ENCODE measurements at regions not wholly inside any gene's neighbourhood (a gene's known extent, or its start where the extent isn't known, plus 50 kb on each side); places are given as distances from the start of the nearest gene placed in this dataset.

DNA sequence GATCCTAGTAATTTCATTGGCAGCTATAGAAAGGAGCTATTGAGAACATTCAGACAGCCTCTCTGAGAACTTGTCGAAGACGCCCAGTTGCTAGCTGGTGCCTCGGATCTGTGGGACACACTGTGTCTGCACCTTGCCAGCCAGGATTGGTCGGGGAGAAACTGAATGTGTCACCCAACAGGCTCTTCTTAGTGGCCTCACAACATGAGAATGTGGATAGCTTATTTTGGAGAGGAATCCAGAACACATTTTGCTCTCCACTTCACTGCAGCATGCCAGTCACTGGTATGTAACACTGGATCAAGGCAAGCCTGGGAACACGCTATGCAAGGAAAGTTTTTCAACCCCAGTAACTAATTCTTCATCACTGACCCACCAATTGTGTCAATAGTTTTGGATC lies 89.5 kb upstream of the TRPC3 start:
- TF ChIP-seq, protein P1, sequence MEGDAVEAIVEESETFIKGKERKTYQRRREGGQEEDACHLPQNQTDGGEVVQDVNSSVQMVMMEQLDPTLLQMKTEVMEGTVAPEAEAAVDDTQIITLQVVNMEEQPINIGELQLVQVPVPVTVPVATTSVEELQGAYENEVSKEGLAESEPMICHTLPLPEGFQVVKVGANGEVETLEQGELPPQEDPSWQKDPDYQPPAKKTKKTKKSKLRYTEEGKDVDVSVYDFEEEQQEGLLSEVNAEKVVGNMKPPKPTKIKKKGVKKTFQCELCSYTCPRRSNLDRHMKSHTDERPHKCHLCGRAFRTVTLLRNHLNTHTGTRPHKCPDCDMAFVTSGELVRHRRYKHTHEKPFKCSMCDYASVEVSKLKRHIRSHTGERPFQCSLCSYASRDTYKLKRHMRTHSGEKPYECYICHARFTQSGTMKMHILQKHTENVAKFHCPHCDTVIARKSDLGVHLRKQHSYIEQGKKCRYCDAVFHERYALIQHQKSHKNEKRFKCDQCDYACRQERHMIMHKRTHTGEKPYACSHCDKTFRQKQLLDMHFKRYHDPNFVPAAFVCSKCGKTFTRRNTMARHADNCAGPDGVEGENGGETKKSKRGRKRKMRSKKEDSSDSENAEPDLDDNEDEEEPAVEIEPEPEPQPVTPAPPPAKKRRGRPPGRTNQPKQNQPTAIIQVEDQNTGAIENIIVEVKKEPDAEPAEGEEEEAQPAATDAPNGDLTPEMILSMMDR (IDR thresholded peaks at IDR 0.05): no peak
- TF ChIP-seq POLR2A (IDR thresholded peaks at IDR 0.05): no peak
- no peak for TF ChIP-seq POLR2AphosphoS5 (IDR thresholded peaks at IDR 0.05)
